ENCODE measurements at regions not wholly inside any gene's neighbourhood (a gene's known extent, or its start where the extent isn't known, plus 50 kb on each side); places are given as distances from the start of the nearest gene placed in this dataset.

DNA sequence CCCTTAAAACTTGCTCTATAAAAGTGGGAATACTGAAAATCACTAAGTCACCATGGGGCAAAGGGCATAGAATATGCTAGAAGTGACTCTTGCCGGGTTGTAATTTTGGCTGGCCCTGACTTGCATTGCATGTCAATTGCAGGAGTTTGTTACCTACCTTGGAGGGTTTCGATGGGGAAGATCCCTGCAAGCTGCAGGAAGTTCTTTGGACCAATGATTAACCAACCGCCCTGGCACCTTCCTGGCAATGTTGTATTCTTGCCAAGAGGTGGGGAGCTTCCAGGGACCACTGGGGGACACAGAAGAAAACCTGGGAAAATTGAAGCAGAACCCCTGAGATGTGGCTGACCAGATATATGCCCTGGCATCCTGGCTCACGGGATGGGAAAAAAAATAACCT is 235.8 kb downstream of the B3GLCT start:
- DNase-seq (ENCODE audit: low spot score), result no peak
- Histone ChIP-seq H3K4me3 (ENCODE audit: low read depth, low read length, poor library complexity, severe bottlenecking) (no peak overlapping the region), H3K4me1 (ENCODE audit: insufficient read depth, low read length, poor library complexity, severe bottlenecking) (no peaks in the 10 kb centered on the region), H3K9me3 (ENCODE audit: low read length) (no peaks in the 10 kb centered on the region), H2AFZ (ENCODE audit: low read length) (no peak overlapping the region), H3K27ac (ENCODE audit: low read depth, low read length, poor library complexity, severe bottlenecking) (no peak overlapping the region), H3K36me3 (ENCODE audit: insufficient read depth, low read length) (no peaks in the 10 kb centered on the region), H3K79me2 (ENCODE audit: insufficient read depth, low read depth, low read length) (no peaks in the 10 kb centered on the region), H3K9me2 (ENCODE audit: insufficient read depth, low read length) (no peaks in the 10 kb centered on the region), H4K20me1 (ENCODE audit: insufficient read depth, low read length) (no peaks in the 10 kb centered on the region), H3K4me2 (ENCODE audit: low read length) (no peak overlapping the region)
- CTCF ChIA-PET (ENCODE audit: unreplicated experiment), result no interaction called here
- BruUV-seq (replicated peaks), result no TSS peak
- intact Hi-C loops (cut with micrococcal nuclease; ENCODE audit: unreplicated experiment), result no loop called here
- no peak for TF ChIP-seq EZH2phosphoT487 (IDR thresholded peaks at IDR 0.05; ENCODE audit: borderline replicate concordance, low read depth, low read length)
- TF ChIP-seq, protein P1, sequence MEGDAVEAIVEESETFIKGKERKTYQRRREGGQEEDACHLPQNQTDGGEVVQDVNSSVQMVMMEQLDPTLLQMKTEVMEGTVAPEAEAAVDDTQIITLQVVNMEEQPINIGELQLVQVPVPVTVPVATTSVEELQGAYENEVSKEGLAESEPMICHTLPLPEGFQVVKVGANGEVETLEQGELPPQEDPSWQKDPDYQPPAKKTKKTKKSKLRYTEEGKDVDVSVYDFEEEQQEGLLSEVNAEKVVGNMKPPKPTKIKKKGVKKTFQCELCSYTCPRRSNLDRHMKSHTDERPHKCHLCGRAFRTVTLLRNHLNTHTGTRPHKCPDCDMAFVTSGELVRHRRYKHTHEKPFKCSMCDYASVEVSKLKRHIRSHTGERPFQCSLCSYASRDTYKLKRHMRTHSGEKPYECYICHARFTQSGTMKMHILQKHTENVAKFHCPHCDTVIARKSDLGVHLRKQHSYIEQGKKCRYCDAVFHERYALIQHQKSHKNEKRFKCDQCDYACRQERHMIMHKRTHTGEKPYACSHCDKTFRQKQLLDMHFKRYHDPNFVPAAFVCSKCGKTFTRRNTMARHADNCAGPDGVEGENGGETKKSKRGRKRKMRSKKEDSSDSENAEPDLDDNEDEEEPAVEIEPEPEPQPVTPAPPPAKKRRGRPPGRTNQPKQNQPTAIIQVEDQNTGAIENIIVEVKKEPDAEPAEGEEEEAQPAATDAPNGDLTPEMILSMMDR (conservative IDR thresholded peaks at IDR 0.05; ENCODE audit: low read length), result no peak
- POLR2A ChIA-PET, result no interaction called here

DNA sequence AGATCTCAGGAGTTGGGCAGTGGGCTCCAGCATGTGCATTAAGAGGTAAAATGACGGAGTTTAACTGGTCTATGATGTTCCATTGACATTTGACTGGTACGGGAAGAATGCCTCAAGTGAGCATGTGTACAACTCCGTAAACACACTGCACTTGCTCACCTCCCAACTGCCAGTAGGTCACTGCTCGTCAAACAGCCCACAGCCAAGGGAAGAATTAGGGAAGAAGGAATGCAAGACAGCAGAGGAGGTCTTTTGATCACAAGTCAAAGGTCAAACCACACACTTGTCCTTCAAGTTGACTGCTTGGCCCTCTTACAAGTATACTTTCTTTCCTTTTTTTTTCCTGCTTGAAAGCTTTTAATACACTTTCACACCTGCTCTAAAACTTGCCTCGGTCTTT is 236.7 kb downstream of the B3GLCT start:
- Histone ChIP-seq H3K9me2 (ENCODE audit: insufficient read depth, low read length) (no peaks in the 10 kb centered on the region), H3K4me3 (ENCODE audit: low read depth, low read length, poor library complexity, severe bottlenecking) (no peak overlapping the region), H3K79me2 (ENCODE audit: insufficient read depth, low read depth, low read length) (no peaks in the 10 kb centered on the region), H4K20me1 (ENCODE audit: insufficient read depth, low read length) (no peaks in the 10 kb centered on the region), H3K27ac (ENCODE audit: low read depth, low read length, poor library complexity, severe bottlenecking) (no peak overlapping the region), H3K36me3 (ENCODE audit: insufficient read depth, low read length) (no peaks in the 10 kb centered on the region), H3K9me3 (ENCODE audit: low read length) (no peaks in the 10 kb centered on the region), H3K4me2 (ENCODE audit: low read length) (no peak overlapping the region), H2AFZ (ENCODE audit: low read length) (no peak overlapping the region), H3K4me1 (ENCODE audit: insufficient read depth, low read length, poor library complexity, severe bottlenecking) (no peaks in the 10 kb centered on the region)
- ChIA-PET POLR2A (no interaction called here), CTCF (ENCODE audit: unreplicated experiment) (no interaction called here)
- intact Hi-C loops (cut with micrococcal nuclease; ENCODE audit: unreplicated experiment), result no loop called here
- no TSS peak for BruUV-seq (replicated peaks)
- DNase-seq (ENCODE audit: low spot score), result no peak
- no peak for TF ChIP-seq EZH2phosphoT487 (IDR thresholded peaks at IDR 0.05; ENCODE audit: borderline replicate concordance, low read depth, low read length)
- TF ChIP-seq, protein P1 (conservative IDR thresholded peaks at IDR 0.05; ENCODE audit: low read length), result no peak

- no peaks in the 10 kb centered on the region for H3K4me1 ChIP-seq (ENCODE audit: insufficient read depth, low read length, poor library complexity, severe bottlenecking)
- DNase-seq (ENCODE audit: low spot score), result no peak
- ChIA-PET POLR2A (interaction anchor here (0.6 kb wide), 1 partner anchor 12 kb away, joined by 3 read pairs; no protein-coding TSS in a partner anchor), CTCF (ENCODE audit: unreplicated experiment) (no interaction called here)
- H3K27ac ChIP-seq (ENCODE audit: low read depth, low read length, poor library complexity, severe bottlenecking), result no peak overlapping the region
- no TSS peak for BruUV-seq (replicated peaks)
- no peak overlapping the region for H3K4me3 ChIP-seq (ENCODE audit: low read depth, low read length, poor library complexity, severe bottlenecking)
- no peaks in the 10 kb centered on the region for H3K9me3 ChIP-seq (ENCODE audit: low read length)
- no peaks in the 10 kb centered on the region for H4K20me1 ChIP-seq (ENCODE audit: insufficient read depth, low read length)
- intact Hi-C loops (cut with micrococcal nuclease; ENCODE audit: unreplicated experiment), result no loop called here
- no peak overlapping the region for H3K4me2 ChIP-seq (ENCODE audit: low read length)
- no peaks in the 10 kb centered on the region for H3K36me3 ChIP-seq (ENCODE audit: insufficient read depth, low read length)
- no peaks in the 10 kb centered on the region for H3K9me2 ChIP-seq (ENCODE audit: insufficient read depth, low read length)
- no peak overlapping the region for H2AFZ ChIP-seq (ENCODE audit: low read length)
- TF ChIP-seq, protein P1 (conservative IDR thresholded peaks at IDR 0.05; ENCODE audit: low read length), result no peak
- no peak for TF ChIP-seq EZH2phosphoT487 (IDR thresholded peaks at IDR 0.05; ENCODE audit: borderline replicate concordance, low read depth, low read length)
- H3K79me2 ChIP-seq (ENCODE audit: insufficient read depth, low read depth, low read length), result no peaks in the 10 kb centered on the region
Measured at GRCh38 chr13:31437975-31438374, 238.2 kb downstream of the B3GLCT start.
